AG08396 (cell line): ENCODE measurements at regions not wholly inside any gene's neighbourhood (a gene's known extent, or its start where the extent isn't known, plus 50 kb on each side); places are given as distances from the start of the nearest gene placed in this dataset.
A peak's percentile ranks its signal among the peaks of the same experiment; 100 is the strongest.

Experiments
- DNase-seq: peaks from one replicate; pipeline ENCODE4 v3.0.0; 2012; ENCODE audit warnings: low spot score, mixed read lengths

GRCh38 chr6:66421570-66421969 lies 714.5 kb upstream of the EYS start:
- DNase-seq: no peak

GRCh38 chr6:66418906-66419305 lies 711.9 kb upstream of the EYS start:
- DNase-seq: no peak

- DNase-seq: no peak
Observed at GRCh38 chr6:66403966-66404365, 696.9 kb upstream of the EYS start.

DNA sequence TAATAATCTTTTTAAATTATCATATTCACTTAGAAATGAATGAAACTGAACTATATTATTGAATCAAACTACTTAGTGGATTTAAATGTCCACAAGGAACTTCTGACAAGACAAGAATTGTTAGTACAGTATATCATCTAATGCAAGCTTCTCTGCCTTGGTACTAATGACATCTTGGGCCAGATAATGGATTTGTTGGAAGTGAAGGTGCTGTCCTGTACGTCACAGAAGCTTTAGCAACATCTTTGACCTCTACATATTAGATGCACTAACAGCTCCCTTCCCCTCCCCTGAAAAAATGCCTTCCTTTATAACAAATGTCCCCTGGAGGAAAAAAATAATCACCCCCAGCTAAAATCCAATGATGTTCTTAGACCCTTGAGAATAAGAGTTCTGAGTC lies 695.8 kb upstream of the EYS start:
- DNase-seq: no peak

DNA sequence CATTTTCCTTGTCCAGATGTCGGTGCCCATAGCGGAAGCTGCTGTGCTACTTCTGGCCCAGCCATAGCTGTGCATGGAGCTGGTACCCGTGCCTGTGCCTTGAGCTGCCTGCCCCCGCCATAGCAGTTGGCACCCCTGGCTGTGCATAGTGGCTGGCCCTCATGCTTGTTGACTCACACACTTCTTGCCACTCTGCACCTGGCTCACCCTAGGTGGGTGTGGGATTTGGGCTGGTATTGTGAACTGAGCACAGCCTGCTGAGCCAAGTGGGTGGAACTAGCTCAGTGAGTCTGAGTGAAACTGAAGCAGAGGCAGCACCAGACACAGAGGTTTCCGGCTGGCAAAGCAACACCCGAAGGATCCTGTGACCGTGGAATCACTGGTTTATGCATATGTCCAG lies 689.5 kb upstream of the EYS start:
- no peak for DNase-seq

DNA sequence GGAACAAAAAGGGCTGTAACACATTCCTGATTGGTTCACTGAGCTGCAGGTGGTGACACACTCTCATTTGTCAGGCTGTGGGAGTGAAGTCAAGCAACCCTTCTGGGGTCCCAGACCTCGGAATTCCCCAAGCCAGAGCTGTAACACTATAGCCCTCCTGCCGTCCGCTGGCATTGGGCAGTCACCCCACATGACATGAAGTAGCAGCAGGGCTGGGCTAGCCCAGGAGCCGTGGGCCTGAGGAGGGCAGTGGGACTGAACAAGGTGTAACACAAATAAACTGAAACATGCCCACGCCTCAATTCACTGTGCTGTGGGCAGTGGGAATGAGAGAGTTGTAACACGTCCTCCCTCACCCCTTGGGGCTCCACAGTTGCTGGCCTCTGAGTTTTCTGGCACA lies 689.1 kb upstream of the EYS start:
- DNase-seq: no peak

- DNase-seq: no peak
Observed at GRCh38 chr6:66390393-66390792, 683.4 kb upstream of the EYS start.

DNA sequence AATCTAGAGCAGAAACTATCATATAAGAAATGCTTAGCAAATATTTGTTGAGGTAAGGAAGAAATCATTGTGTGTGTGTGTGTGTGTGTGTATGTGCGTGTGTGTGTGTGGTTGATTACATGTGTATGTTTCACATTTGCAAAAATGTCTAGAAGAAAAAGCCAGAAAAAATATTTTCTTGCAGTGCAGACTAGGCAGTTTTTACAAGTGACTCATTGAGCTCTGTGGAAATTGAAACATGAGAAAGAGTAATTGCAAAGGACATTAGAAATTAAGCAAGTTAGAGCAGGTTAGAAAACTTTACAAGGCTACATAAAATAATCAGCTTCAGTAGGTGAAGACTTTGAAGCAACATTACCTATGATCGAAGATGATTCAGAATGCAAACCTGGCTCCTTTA lies 669.0 kb upstream of the EYS start:
- no peak for DNase-seq

- no peak for DNase-seq
Observed at GRCh38 chr6:66369407-66369806, 662.4 kb upstream of the EYS start.

DNA sequence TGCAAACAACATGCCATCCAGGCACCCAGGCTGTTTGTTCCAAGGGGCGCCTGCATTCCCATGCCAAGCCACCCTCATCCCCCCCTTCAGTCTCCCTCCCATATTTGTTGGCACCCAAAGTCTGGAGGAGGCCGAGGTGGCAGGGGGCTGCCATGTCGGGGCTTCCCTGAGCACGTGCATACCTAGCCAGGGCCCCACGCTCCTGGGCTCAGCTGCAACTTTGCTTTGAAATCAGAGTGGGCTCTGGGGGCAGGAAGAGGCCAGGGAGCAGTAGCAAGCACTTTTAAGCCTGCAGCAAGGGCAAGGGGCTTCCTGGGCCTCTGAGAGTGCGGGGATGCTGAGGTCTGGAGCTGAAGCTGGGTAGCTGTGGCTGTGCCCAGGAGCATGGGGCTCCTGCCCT lies 655.9 kb upstream of the EYS start:
- no peak for DNase-seq

- DNase-seq: no peak
Observed at GRCh38 chr6:66361886-66362285, 654.9 kb upstream of the EYS start.

- DNase-seq: no peak
Observed at GRCh38 chr6:66357781-66358180, 650.8 kb upstream of the EYS start.

GRCh38 chr6:66355471-66355870 lies 648.4 kb upstream of the EYS start:
- no peak for DNase-seq

GRCh38 chr6:66344796-66345195 lies 637.8 kb upstream of the EYS start:
- no peak for DNase-seq

DNA sequence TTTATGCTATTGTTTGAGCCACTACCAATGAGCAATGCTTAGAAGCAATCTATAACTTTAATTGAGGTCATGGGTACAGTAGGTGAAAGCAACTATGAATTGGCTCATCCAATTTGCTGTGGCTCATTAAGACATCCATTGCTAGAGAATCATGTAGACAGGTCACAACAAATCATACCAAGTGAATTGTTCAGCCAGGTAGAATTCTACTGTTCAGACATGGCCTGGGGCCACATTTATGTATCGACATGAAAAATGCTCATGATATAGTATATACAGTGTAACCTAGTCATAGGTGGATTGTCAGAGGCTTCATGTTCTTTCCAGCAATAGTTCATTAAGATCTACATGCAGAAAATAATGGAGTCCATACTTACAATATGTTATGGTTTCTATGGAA lies 633.7 kb upstream of the EYS start:
- no peak for DNase-seq

DNA sequence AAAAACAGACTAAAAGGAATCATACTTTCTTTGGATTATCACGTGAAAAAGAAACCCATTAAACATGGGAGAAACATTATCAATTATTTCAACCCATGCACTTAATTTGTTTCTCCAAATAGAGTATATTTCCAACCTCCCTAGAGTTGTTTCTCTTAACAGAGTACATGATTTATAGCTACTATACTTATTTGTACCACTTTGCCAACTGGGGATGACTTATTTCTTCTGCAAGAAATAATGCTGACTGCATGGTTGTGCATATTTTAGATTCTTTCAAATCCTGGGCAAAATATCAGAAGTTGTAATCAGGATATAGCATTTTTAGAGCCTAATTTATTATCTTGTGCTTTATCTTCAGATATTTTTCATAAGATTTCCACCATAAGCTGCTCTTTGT lies 629.1 kb upstream of the EYS start:
- DNase-seq: peak; percentile 4

DNA sequence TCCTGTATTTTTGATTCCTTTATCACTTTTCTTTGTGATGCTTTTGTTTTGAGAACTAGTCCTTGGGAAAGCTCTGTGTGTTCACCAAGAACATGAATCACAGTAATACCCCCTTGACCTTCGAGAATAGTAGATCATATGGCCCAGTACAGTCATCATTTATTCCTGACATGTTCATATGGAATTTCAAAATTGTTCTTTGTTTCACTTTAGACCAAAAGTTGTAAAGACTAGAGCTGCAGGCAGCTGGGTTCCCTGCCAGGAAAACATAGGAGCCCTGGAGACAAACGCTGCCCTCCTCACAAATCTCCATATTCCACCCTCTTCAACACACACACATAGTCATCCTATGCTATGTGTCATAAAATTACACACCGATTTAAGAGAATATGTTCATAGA lies 621.2 kb upstream of the EYS start:
- DNase-seq: peak; percentile 15

GRCh38 chr6:66326228-66326627 lies 619.2 kb upstream of the EYS start:
- no peak for DNase-seq

- no peak for DNase-seq
Observed at GRCh38 chr6:66321017-66321416, 614.0 kb upstream of the EYS start.

GRCh38 chr6:66307490-66307889 lies 600.5 kb upstream of the EYS start:
- no peak for DNase-seq

GRCh38 chr6:66291905-66292304 lies 584.9 kb upstream of the EYS start:
- no peak for DNase-seq

GRCh38 chr6:66289889-66290288 lies 582.9 kb upstream of the EYS start:
- DNase-seq: no peak

- DNase-seq: no peak
Observed at GRCh38 chr6:66278115-66278514, 571.1 kb upstream of the EYS start.

GRCh38 chr6:66277400-66277799 lies 570.4 kb upstream of the EYS start:
- no peak for DNase-seq

DNA sequence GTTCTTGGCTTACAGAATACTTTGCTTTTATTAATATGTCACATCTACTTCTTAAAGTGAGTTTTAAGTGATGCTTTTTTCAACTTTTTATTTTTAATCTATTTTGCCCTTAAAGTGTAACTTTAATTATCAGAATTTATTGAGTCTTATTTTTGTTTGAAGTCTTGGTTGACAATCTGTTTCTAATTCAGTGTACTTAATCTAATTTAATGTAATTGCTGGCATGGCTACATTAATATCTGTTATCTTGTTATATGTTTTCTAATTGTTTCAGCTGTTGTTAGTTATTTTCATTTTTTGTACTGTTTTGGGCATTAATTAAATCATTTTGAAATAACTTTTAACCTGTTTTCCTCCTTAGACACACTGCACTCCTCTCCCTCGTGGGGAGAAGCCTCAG lies 558.7 kb upstream of the EYS start:
- no peak for DNase-seq
